T-helper 1 cell treated with Interleukin-12 subunit alpha and Interleukin-12 subunit beta and Interleukin-4 antibody, amounts not matched to agents 30 μg/mL and 1 μg/mL, for 36 hours (primary cell): ENCODE measurements at regions not wholly inside any gene's neighbourhood (a gene's known extent, or its start where the extent isn't known, plus 50 kb on each side); places are given as distances from the start of the nearest gene placed in this dataset.
"Not testable (repeated sequence)": the region's sequence is repeated elsewhere in the genome, so short reads cannot be mapped to it uniquely, and the experiment has no call there.

ENCODE experiments used
- H3K27ac Mint-ChIP-seq: one replicate; pipeline ENCODE4 v1.8.0; 2021; ENCODE audit warnings: mild to moderate bottlenecking, mixed read lengths
- H3K27me3 Mint-ChIP-seq: one replicate; pipeline ENCODE4 v1.8.0; 2021; ENCODE audit warnings: low read depth, mixed read lengths
- H3K36me3 Mint-ChIP-seq: one replicate; pipeline ENCODE4 v1.8.0; 2021; ENCODE audit warnings: low read depth, mixed read lengths
- H3K4me1 Mint-ChIP-seq: one replicate; pipeline ENCODE4 v1.8.0; 2021; ENCODE audit warnings: low read depth, mixed read lengths
- H3K4me3 Mint-ChIP-seq: one replicate; pipeline ENCODE4 v1.8.0; 2021; ENCODE audit warnings: mild to moderate bottlenecking, moderate library complexity, mixed read lengths
- H3K9me3 Mint-ChIP-seq: one replicate; pipeline ENCODE4 v1.8.0; 2021; ENCODE audit warnings: mixed read lengths

DNA sequence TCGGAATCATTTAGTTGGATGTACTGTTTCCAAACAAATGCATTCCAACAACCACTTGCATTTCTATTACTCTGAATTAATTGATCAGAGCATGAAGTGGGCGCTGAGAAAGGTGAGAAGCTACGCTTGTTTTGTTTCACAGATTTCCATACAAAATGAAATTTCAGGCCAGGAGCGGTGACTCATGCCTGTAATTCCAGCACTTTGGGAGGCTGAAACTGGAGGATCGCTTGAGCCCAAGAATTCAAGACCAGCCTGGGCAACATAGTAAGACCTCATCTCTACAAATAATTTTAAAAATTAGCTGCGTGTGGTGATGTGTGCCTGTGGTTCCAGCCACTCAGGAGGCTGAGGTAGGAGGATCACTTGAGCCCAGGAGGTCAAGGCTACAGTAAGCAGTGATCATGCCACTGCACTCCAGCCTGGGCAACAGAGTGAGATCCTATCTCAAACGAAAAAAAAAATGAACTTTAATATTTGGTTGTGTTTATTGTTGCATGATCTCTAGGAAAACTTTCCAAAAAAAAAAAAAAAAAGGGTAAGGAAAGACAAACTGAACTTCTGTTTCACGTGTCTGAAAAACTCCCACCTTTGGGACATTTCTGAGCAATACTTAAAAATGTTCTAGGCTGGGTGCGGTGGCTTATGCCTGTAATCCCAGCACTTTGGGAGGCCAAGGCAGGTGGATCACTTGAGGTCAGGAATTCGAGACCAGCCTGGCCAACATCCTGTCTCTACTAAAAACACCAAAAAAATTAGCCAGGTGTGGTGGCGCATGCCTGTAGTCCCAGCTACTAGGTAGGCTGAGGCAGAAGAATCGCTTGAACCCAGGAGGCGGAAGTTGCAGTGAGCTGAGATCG lies 103.1 kb downstream of the TFAP2A start:
- H3K36me3 Mint-ChIP-seq, H3K27ac Mint-ChIP-seq, H3K9me3 Mint-ChIP-seq, H3K27me3 Mint-ChIP-seq, H3K4me3 Mint-ChIP-seq, H3K4me1 Mint-ChIP-seq: not testable (repeated sequence)

GRCh38 chr6:10310826-10311225 lies 104.0 kb downstream of the TFAP2A start:
- Mint-ChIP-seq H3K27ac (no peak overlapping the region), H3K9me3 (no peaks in the 10 kb centered on the region), H3K4me1 (no peaks in the 10 kb centered on the region), H3K27me3 (no peaks in the 10 kb centered on the region), H3K4me3 (no peak overlapping the region), H3K36me3 (no peaks in the 10 kb centered on the region)

DNA sequence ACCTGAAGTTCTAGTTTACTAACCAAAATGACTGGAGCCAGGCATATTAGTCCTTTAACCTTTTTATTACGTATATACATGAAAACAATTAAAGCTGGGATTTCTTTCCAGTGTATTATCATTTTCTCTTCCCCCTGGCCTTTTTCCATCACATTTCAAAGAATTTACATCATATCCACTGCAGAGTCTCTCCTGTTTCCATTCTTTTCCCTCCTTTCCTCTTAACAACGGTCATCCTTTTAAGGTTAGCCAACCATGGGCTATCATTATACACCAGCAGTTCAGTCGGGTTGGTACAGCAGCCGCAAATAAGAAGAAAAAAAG lies 104.6 kb downstream of the TFAP2A start:
- no peaks in the 10 kb centered on the region for H3K9me3 Mint-ChIP-seq

GRCh38 chr6:10309457-10310329 lies 105.2 kb downstream of the TFAP2A start:
- no peak overlapping the region for H3K4me3 Mint-ChIP-seq
- H3K27ac Mint-ChIP-seq = no peak overlapping the region

More for the DNA sequence above, 104.6 kb downstream of the TFAP2A start:
- Mint-ChIP-seq H3K27me3 (no peaks in the 10 kb centered on the region), H3K4me3 (no peak overlapping the region), H3K4me1 (no peaks in the 10 kb centered on the region), H3K27ac (no peak overlapping the region), H3K36me3 (no peaks in the 10 kb centered on the region)

GRCh38 chr6:10307476-10307875 lies 107.4 kb downstream of the TFAP2A start:
- Mint-ChIP-seq H3K27ac (no peak overlapping the region), H3K4me3 (no peak overlapping the region), H3K27me3 (no peaks in the 10 kb centered on the region), H3K4me1 (no peaks in the 10 kb centered on the region), H3K9me3 (no peaks in the 10 kb centered on the region), H3K36me3 (no peaks in the 10 kb centered on the region)

More at GRCh38 chr6:10309457-10310329, 105.2 kb downstream of the TFAP2A start:
- Mint-ChIP-seq H3K9me3 (no peaks in the 10 kb centered on the region), H3K36me3 (no peaks in the 10 kb centered on the region), H3K4me1 (no peaks in the 10 kb centered on the region), H3K27me3 (no peaks in the 10 kb centered on the region)

- Mint-ChIP-seq H3K27me3 (no peaks in the 10 kb centered on the region), H3K4me3 (no peak overlapping the region), H3K27ac (no peak overlapping the region), H3K9me3 (no peaks in the 10 kb centered on the region), H3K36me3 (no peaks in the 10 kb centered on the region), H3K4me1 (no peaks in the 10 kb centered on the region)
These were observed 107.8 kb downstream of the TFAP2A start for GRCh38 chr6:10307028-10307427.

DNA sequence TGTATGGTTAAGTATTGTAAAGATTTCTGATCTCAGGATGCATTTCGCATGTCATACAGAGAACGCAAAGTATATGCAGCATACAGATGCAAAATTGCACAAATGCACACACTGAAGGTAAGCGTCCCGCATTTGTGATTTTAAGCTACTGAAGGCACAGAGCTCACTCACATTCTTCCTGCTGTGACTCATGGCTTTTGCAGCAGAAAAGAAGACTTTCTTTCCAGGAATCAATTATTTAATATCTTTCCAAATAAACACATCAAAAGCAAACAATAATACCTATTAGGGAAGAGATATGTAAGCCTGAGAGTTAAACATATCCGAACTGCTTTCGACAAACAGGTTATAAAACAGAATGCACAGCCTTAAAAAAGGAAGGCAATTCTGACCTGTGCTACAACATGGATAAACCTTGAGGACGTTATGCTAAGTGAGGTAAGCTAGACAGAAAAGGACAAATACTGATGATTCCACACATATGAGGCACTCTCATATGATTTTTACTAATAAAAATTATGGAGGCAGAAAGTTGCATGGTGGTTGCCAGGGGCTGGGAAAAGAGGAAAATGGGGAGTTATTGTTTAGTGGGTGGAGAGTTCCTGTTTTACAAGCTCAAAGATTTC lies 109.0 kb downstream of the TFAP2A start:
- no peak overlapping the region for H3K27ac Mint-ChIP-seq
- H3K4me1 Mint-ChIP-seq = no peaks in the 10 kb centered on the region
- no peaks in the 10 kb centered on the region for H3K36me3 Mint-ChIP-seq
- H3K4me3 Mint-ChIP-seq = no peak overlapping the region
- H3K27me3 Mint-ChIP-seq = no peaks in the 10 kb centered on the region
- no peaks in the 10 kb centered on the region for H3K9me3 Mint-ChIP-seq

DNA sequence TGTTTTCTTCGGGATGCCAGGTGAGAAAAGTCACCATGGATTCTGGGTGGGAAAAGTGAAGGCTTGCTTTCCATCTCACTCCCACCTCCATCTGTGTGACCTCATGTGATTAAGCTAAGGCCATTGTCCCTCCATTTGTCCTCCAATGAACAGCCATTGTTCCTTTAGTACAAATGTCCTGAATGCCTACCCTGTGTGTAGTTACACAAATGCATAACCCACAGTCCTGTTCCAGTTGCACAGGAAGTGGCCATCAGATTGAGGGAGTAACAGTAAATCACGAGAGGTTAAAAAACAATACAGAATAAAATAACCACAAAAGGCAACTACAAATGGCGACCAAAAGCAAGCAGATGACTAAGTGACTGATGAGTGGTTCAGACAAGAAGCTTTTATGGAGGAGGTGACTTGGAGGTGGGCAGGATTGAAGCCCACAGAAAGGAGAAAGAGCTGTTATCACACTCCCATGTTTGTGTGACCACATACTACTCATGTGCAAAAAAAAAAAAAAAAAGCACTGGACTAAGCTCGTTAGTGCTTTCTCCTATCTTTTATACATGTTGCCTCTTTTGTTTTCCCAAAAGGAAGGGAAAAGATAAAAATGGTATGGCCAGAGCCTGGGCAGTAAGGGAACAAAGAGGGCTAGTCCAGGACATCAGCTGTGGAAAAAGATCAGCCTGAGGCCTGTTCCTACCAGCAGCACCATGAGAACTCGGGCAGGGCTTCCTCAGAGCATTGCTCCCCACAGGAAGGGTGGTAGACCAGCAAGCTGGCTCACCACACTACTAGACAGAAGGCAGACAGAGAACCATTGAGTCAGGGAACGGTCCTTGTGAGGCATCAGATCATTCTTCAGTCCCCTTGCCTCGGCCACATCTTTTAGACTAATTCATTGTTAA lies 111.0 kb downstream of the TFAP2A start:
- H3K4me1 Mint-ChIP-seq = no peaks in the 10 kb centered on the region
- no peak overlapping the region for H3K27ac Mint-ChIP-seq
- H3K4me3 Mint-ChIP-seq = no peak overlapping the region
- no peaks in the 10 kb centered on the region for H3K27me3 Mint-ChIP-seq
- no peaks in the 10 kb centered on the region for H3K9me3 Mint-ChIP-seq
- no peaks in the 10 kb centered on the region for H3K36me3 Mint-ChIP-seq

DNA sequence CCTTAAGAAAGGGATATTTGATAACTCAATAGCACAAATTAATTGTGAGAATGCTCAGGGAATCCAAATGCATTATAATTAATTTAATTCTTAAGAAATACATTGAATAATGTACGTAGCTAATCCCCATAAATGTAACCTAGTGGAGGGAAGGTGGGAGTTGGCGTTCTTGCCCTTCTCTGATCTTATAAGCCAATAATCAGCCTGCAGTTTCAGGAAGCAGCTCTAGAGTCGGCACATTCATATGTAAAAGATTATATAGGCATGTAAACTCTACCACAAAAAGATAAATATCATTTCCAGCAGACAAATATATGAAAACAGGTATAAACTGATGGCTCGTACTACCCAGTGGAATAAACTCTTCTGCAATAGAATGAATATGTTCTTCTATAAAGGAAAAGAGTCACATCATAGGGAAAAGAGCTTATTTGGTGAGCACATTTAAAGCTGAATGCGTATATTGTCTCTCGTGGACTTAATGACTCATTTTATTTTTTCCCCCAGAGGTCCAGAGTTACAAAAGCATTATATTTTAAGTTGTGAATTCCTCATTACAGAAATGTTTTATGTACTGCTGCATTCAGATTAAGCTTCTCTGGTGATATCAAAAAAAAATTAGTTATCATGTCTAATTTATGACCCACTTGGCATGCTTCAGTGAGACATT lies 112.2 kb downstream of the TFAP2A start:
- Mint-ChIP-seq H3K36me3 (no peaks in the 10 kb centered on the region), H3K4me1 (no peaks in the 10 kb centered on the region), H3K9me3 (no peaks in the 10 kb centered on the region), H3K27me3 (no peaks in the 10 kb centered on the region), H3K4me3 (no peak overlapping the region), H3K27ac (no peak overlapping the region)

- Mint-ChIP-seq H3K4me3 (no peak overlapping the region), H3K9me3 (no peaks in the 10 kb centered on the region), H3K27ac (no peak overlapping the region), H3K27me3 (no peaks in the 10 kb centered on the region), H3K4me1 (no peaks in the 10 kb centered on the region), H3K36me3 (no peaks in the 10 kb centered on the region)
These were observed 114.8 kb downstream of the TFAP2A start for GRCh38 chr6:10300071-10300470.

GRCh38 chr6:10297832-10298231 lies 117.0 kb downstream of the TFAP2A start:
- no peaks in the 10 kb centered on the region for H3K9me3 Mint-ChIP-seq
- H3K4me3 Mint-ChIP-seq = no peak overlapping the region
- no peaks in the 10 kb centered on the region for H3K4me1 Mint-ChIP-seq
- H3K27ac Mint-ChIP-seq = no peak overlapping the region
- H3K36me3 Mint-ChIP-seq = no peaks in the 10 kb centered on the region
- no peaks in the 10 kb centered on the region for H3K27me3 Mint-ChIP-seq

GRCh38 chr6:10278746-10279145 lies 136.1 kb downstream of the TFAP2A start:
- no peaks in the 10 kb centered on the region for H3K4me1 Mint-ChIP-seq
- H3K36me3 Mint-ChIP-seq = no peaks in the 10 kb centered on the region
- H3K27me3 Mint-ChIP-seq = no peaks in the 10 kb centered on the region
- no peak overlapping the region for H3K27ac Mint-ChIP-seq
- no peak overlapping the region for H3K4me3 Mint-ChIP-seq
- no peaks in the 10 kb centered on the region for H3K9me3 Mint-ChIP-seq

- H3K27ac Mint-ChIP-seq = no peak overlapping the region
- H3K4me3 Mint-ChIP-seq = no peak overlapping the region
- no peaks in the 10 kb centered on the region for H3K9me3 Mint-ChIP-seq
- H3K27me3 Mint-ChIP-seq = no peaks in the 10 kb centered on the region
- H3K36me3 Mint-ChIP-seq = no peaks in the 10 kb centered on the region
- no peaks in the 10 kb centered on the region for H3K4me1 Mint-ChIP-seq
These were observed 138.1 kb downstream of the TFAP2A start for GRCh38 chr6:10276660-10277287.
